ENCODE measurements at regions not wholly inside any gene's neighbourhood (a gene's known extent, or its start where the extent isn't known, plus 50 kb on each side); places are given as distances from the start of the nearest gene placed in this dataset.
"Not testable (repeated sequence)": the region's sequence is repeated elsewhere in the genome, so short reads cannot be mapped to it uniquely, and the experiment has no call there.

- DNase-seq: no peak
Observed at GRCh38 chr12:19778797-19779196, 339.5 kb downstream of the AEBP2 start.

DNA sequence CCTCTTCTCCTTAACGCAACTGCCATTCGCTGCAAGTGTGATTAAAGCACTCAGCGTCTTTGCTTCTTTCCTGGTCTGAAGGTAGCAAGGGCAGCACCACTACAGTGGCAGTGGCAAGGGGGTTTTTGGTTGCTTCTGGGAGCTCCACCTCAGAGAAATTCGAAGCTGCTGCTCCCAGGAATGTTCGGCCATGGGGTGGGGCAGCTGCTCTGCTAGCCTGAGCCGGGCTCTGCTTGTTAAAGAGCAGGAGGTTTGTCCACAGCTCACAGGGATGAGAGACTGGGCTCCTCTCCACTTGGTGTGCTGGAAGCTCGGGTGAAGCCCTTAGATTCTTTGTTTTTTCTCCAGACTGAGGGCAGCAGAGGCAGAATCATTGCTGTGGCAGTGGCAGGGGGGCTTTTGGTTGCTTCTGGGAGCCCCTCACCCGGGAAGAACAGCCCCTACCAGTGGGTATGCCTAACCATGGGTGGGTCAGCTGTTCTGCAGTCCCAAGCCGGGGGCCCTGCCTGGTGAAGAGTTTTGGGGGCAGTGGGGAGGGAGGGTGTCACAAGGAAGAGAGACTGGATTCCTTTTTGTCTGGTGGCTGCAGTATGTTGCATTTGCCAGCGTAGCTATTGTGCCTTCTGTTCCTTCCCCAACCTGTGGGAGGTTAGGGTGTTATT, 340.2 kb downstream of the AEBP2 start:
- no peak for DNase-seq

DNA sequence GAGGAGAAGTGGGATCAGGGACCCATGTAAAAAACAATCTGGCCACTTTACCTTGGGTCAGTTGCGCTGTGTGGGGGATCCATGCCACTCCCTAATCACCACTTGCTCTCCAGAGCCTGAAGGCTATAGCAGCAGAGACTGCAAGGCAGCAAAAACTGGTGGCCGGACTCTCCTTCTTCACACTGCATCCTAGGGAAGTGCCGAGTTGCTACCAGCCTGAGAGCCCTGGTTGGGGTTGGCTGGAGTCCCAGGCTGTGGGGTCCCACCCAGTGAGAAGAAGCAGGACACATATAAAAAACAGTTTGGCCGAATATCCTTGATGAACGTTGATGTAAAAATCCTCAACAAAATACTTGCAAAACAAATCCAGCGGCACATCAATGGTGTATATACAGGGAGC, 341.2 kb downstream of the AEBP2 start:
- DNase-seq: no peak

DNA sequence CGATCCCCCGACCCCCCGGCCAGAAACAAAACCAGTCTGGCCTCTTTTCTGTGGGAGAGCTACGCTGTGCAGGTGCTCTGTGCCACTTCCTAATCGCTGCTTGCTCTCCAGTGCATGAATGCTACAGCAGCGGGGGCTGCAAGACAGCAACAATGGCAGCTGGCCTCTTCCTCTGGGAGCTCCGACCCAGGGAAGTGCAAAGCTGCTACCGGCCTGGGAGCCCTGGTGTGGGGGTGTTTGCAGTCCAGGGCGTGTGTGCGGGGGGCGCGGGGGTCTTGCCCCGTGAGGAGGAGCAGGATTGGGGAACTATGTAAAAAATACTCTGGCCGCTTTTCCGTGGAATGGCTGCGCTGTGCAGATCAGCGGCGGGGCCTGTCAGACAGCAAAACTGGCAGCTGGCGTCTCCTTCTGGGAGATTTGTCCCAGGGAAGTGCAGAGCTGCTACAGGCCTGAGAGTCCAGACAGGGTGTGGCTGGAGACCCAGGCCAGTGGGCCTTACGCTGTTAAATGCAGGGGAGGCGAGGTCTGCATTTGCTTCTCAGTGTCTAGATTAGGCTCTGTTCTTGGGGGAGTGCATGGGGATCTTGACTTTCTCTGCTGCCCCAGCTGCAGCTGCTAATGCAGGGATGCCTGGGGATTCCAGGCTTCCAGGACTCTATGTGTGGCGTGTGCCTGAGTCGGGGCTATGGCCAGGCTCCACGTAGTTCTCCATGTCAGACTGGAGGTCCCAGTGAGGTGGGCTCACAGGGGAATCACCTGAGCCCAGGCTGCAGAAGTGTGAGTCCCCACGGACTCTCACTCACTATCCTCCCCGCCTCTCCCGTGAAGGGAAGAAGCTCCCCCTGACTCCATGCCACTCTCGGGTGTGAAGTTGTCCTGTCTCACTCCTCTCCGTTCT, 344.5 kb downstream of the AEBP2 start:
- DNase-seq: no peak

DNA sequence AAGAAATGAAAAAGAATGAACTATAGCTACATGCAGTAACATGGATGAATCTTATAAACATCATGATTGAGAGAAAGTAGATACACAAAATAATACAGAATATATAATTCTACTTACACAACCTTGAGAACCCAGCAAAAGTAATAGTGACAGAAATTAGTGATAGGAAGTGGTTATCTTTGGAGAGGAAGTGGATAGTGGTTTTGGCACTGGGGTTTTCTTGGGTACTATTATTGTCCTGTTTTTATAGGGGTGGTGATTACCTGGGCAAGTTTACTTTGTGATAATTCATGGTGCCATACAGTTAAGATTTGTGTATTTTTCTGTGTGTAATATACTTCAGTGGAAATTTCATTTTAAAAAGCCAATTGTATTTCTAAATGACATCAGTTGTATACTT, 352.7 kb downstream of the AEBP2 start:
- DNase-seq: no peak

GRCh38 chr12:19794116-19794515, 354.8 kb downstream of the AEBP2 start:
- DNase-seq: no peak

GRCh38 chr12:19799216-19799615, 359.9 kb downstream of the AEBP2 start:
- DNase-seq: no peak

DNA sequence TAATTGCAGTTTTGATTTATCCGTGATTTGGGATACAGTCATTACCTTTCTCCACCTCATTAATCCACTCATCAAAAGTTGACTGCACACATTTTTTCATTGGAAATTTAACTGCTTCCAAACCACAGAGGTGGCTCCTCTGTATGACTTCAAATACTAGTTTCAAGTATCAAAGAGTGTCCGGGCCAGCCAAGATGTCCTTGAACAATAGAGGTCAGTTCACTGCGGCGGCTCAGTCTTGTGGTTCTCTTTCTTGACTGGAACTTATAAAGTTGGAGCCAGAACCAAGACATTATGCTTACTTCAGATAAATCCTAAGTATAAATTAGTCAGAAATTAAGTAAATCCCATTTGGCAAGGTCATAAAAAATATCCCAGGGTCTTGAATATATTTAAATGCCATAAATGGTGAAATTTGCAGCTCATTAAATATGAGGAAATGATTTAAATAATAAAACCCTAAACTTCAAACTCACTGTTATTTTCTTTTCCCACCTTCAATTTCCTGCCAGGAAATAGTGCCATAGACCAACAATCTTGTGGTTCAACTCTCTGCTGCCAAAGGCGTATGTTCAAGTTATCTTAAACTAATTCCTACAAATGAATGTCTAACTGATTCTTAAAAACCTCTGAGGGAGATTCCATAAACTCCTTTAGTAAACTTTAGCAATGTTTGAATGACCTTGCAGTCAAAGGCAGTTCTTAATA, 360.8 kb downstream of the AEBP2 start:
- DNase-seq: no peak

DNA sequence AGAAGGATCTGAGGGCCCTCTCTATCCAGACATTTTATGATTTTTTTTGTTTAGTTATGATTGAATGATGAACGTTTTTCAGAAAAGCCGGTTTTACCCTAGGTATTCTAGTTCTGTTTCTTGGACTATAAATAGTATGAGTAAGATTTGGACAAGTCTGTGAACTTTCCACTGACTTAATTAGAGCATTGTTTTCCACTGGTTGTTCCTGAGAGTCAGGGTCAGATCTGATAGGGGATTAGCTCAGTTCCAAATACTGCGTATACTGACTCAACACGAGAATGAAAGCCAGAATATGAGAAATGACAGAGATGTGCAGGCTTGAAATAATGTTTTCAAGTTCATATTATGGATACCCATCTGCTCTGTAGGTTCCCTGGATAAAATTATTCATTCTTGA, 361.6 kb downstream of the AEBP2 start:
- DNase-seq: no peak

- DNase-seq: no peak
Observed at GRCh38 chr12:19801941-19802340, 362.6 kb downstream of the AEBP2 start.

DNA sequence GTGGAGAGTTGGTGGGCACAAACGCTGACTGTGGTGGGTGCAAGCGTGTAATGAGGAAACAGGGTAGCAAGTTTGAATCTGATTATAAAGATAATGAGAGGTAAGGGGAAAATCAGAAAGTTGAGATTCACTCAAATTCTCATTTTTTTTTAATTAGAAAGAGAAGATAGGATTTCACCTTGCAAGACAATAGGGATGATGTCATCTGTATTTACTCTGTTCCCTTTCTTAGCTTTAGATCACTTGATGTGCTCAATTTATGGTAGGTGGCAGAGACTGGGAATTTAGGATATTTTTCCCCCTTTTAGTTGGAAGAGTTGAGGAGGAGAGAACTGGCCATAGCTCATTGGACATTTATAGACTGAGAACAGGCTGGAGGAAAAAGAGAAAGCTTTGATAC, 363.6 kb downstream of the AEBP2 start:
- no peak for DNase-seq

DNA sequence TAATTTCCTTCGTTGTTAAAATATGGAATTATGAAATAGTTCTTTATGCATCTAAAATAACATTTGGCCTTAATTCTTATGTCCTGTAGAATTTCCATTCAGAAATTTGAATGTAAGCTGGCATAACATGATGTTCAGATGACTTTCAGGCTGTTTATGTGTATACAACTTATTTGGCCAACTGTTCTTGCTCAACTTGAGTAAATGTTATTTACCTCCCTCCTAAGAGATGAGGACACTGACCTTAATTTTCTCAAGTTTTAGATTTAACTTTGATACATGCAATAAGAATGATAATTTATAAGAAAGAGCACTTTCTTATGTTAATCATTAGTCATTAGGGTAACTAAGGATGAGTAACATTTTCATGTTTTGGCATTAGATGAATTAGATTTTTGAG, 365.4 kb downstream of the AEBP2 start:
- DNase-seq: no peak

- DNase-seq: no peak
Observed at GRCh38 chr12:19808371-19808770, 369.1 kb downstream of the AEBP2 start.

DNA sequence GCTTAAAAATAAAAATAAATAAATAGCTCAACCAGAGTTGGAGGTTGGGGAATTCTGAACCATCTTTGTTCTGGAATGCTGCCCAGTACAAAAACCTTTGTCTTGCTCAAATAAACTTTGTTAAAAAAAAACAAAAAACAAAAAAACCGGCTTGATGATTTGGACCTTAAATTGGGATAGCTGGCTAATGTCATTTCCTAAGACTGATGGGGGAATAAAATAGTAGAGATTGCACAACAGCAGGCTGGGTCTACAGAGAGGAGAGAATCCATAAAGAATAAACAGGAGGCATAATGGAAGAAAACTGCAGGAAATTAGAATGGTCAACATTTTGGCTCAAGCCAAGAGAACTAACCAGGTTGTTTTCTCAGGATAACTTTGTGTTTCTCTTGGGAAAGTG, 370.9 kb downstream of the AEBP2 start:
- no peak for DNase-seq

GRCh38 chr12:19811922-19812321, 372.6 kb downstream of the AEBP2 start:
- DNase-seq: no peak

DNA sequence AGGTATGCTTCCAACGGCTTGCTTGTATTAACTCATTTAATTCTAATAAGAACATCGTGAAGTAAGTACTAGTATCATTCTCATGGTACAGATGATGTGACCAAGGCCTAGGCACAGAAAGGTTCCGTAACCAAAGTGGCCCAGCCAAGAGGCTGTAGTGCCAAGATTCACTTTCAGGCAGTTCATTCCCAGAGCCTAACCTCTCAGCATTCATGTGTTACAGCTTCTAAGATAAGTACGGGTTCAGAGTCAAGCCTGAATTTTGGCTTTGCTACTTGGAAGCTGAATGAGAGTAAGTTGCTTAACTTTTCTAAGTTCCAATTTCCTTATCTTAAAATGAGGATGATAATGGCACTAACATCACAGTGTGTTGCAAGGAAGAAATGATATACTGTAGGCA, 379.9 kb downstream of the AEBP2 start:
- DNase-seq: no peak

- no peak for DNase-seq
Observed at GRCh38 chr12:19822476-19822875, 383.2 kb downstream of the AEBP2 start.

DNA sequence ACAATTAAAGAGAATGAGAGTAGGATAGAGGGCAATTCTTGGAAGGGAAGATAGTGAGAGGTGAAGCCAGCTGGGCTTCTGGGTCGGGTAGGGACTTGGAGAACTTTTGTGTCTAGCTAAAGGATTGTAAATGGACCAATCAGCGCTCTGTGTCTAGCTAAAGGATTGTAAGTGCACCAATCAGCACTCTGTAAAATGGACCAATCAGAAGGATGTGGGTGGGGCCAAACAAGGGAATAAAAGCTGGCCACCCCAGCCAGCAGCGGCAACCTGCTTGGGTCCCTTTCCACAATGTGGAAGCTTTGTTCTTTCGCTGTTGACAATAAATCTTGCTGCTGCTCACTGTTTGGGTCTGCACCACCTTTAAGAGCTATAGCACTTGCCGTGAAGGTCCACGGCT, 384.0 kb downstream of the AEBP2 start:
- not testable (repeated sequence) for DNase-seq

DNA sequence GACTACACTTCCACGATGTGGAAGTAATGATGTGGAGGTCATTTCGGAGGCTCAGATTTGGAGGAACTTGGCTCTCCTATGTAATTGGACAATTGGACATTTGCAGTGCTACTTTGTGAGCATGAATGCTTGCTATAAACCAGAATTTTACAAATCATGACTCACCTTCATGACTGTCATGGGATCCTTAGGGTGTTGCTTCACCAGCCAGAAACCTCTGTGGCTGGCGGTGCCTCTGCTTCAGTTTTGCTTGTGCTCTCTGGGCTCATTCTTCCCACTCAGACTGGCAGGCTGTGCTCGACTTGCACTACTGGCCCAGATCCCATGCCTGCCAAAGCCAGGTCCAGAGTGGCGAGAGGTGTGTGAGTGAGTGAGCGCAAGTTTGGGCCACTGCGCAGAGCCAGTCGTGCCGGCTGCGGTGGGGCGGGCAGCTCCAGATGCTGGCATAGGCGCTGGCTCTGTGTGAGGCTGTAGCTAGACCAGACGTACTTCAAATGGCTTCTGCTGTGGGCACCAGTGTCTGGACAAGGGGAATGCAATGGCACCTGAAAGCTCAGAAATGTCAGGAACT, 387.8 kb downstream of the AEBP2 start:
- DNase-seq: no peak

- no peak for DNase-seq
Observed at GRCh38 chr12:19829100-19829853, 390.0 kb downstream of the AEBP2 start.

DNA sequence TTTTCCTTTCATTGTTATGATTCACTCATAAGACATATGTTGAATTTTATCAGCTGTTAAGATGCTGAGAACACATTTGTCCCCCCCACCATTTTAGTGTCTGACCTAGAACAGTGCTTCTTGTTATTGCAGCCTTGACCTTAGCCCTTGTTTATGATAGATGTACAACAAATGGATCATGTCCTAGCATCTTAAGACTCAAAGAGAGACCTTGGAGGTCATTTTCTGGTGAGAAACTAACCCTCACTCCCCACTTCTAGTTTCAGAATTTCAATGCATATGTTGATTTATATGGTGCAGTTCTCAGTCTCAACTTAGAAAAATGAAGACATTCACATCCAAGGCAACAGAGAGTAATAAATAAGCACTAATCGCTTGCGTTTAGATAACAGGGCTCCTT, 391.2 kb downstream of the AEBP2 start:
- DNase-seq: no peak

GRCh38 chr12:19833775-19834501, 394.6 kb downstream of the AEBP2 start:
- DNase-seq: no peak
